GM08714 (cell line): ENCODE measurements at regions not wholly inside any gene's neighbourhood (a gene's known extent, or its start where the extent isn't known, plus 50 kb on each side); places are given as distances from the start of the nearest gene placed in this dataset.
"Not testable (repeated sequence)": the region's sequence is repeated elsewhere in the genome, so short reads cannot be mapped to it uniquely, and the experiment has no call there.

Experiments used
- H3K4me3 ChIP-seq: fragments of 200-500 bp; sonication (Bioruptor generic); 2 replicates; pipeline ENCODE4 v1.5.1; 2014; ENCODE audit warnings: mild to moderate bottlenecking, low read length, inconsistent platforms
- ZNF274 ChIP-seq: IDR thresholded peaks from 2 replicates; pipeline ENCODE4 v1.6.1; 2012; ENCODE audit warnings: mild to moderate bottlenecking, low read depth, low read length

GRCh38 chr12:46659032-46659650 is 166.7 kb downstream of the SLC38A4 start:
- no peak overlapping the region for H3K4me3 ChIP-seq
- no peak for TF ChIP-seq ZNF274

DNA sequence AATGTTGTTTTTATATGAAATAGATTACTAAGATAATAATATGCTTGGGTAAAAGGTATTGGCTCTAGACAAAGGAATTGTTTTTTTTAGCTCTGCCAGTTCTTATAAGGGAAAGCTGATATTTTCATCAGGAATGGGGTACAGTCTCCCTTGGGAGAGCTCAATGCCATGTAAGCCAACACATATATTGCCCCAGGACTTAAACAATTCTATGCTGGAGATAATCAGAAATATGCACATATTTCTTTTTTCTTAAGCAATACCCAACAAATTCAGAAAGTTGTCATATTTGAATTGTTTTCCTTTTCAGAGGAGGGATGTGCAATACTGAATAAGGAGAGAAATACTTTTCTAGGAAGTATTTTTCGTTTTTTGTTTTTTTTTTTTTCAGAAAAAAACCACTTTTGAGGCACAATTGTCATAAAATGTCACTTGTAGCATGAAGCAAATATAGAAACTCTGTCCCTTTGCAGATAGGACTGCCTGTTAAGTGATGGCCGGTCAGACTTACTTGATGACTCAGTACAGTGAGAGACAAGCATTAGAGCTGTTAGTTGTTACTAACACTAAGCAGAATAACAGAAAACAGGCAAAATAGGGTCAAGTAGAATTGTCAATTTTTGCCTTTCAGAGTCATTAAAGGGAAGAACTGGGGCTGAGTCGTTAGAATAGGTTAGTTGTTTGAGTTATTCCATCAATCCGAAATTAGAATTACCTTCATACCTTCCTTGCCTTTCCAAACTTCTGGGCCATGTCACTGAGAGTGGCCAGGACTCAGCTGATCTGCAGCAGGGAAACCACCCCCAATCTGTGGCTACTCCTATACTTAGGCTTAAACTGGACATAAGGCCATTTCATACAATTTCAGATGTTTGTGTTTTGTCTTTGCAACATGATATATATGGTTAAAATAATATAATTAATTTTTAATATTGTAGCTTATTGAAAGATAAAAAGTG is 168.1 kb downstream of the SLC38A4 start:
- no peak for TF ChIP-seq ZNF274
- no peak overlapping the region for H3K4me3 ChIP-seq

DNA sequence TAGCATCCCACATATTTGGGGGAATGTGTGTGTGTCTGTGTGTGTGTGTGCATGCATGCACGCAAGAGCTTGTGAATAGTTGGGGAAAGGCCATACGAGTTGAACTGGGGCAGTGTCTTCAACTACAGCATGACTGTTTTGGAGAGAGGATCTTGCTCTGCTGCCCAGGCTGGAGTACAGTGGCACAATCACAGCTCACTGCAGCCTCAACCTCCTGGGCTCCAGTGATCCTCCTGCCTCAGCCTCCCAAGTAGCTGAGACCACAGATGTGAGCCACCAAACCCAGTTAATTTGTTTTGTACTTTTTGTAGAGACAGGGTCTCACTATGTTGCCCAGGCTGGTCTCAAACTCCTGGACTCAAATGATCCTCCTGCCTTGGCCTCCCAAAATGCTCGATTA is 169.8 kb downstream of the SLC38A4 start:
- not testable (repeated sequence) for H3K4me3 ChIP-seq

DNA sequence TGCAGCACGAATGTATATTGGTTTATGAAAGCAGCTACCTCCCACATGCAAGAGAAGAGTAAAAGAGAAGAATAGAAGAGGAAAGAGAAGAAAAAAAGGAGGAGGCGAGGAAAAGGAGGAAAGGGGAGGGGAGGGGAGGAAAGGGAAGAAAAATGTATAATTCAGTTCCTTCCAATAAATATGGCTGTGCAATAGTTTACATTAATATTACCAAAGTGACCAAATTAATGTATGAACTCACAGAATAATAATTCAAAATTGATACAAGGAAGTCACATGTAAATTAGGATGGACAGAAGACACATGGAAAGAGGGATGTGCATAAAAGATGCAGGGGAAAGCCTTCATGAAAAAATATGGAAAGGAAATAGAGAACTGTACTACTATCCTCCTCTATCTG is 172.5 kb downstream of the SLC38A4 start:
- no peak for TF ChIP-seq ZNF274
- H3K4me3 ChIP-seq, result no peak overlapping the region

- no peak overlapping the region for H3K4me3 ChIP-seq
- TF ChIP-seq ZNF274, result no peak
Observed at GRCh38 chr12:46652692-46653091, 173.1 kb downstream of the SLC38A4 start.

GRCh38 chr12:46650688-46651087 is 175.1 kb downstream of the SLC38A4 start:
- no peak overlapping the region for H3K4me3 ChIP-seq
- no peak for TF ChIP-seq ZNF274

- TF ChIP-seq ZNF274, result no peak
- H3K4me3 ChIP-seq, result no peak overlapping the region
Observed at GRCh38 chr12:46649433-46649832, 176.4 kb downstream of the SLC38A4 start.

DNA sequence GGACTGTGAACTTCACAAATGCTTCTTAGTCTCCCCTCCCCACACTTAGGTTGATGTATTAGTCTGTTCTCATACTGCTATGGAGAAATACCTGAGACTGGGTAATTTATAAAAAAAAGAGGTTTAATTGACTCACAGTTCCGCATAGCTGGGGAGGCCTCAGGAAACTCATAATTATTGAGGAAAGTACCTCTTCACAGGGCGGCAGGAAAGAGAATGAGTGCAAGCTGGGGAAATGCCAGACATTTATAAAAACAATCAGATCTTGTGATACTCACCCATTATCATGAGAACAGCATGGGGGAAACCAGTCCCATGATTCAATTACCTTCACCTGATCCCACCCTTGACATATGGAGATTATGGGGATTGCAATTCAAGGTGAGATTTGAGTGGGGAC is 178.8 kb downstream of the SLC38A4 start:
- H3K4me3 ChIP-seq, result no peak overlapping the region
- TF ChIP-seq ZNF274, result no peak

DNA sequence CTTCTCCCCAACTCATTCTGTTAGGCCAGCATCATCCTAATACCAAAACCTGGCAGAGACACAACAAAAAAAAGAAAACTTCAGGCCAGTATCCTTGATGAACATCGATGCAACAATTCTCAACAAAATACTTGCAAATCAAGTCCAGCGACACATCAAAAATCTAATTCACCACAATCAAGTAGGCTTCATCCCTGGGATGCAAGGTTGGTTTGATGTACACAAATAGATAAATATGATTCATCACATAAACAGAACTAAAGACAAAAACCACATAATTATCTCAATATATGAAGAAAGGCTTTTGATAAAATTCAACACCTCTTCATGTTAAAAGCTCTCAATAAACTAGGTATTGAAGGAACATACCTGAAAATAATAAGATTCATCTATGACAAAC is 184.1 kb downstream of the SLC38A4 start:
- not testable (repeated sequence) for H3K4me3 ChIP-seq

DNA sequence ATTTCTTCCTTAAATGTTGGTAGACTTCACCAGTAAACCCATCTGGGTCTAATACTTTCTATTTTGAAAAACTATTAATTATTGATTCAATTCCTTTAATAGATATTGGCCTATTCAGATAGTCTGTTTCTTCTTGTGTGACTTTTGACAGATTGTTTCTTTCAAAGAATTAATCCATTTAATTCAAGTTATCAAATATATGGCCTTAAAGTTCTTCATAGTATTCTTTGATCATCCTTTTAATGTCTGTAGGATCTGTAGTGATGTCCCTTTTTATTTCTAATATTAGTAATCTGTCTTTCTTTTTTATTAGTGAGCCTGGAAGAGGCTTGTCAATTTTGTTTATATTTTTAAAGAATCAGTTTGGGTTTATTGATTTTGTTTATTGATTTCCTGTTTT is 190.0 kb downstream of the SLC38A4 start:
- no peak for TF ChIP-seq ZNF274
- no peak overlapping the region for H3K4me3 ChIP-seq

GRCh38 chr12:46629331-46630229 is 196.2 kb downstream of the SLC38A4 start:
- TF ChIP-seq ZNF274, result no peak

GRCh38 chr12:46628176-46628575 is 197.6 kb downstream of the SLC38A4 start:
- no peak for TF ChIP-seq ZNF274

More at GRCh38 chr12:46629331-46630229, 196.2 kb downstream of the SLC38A4 start:
- H3K4me3 ChIP-seq, result no peak overlapping the region

DNA sequence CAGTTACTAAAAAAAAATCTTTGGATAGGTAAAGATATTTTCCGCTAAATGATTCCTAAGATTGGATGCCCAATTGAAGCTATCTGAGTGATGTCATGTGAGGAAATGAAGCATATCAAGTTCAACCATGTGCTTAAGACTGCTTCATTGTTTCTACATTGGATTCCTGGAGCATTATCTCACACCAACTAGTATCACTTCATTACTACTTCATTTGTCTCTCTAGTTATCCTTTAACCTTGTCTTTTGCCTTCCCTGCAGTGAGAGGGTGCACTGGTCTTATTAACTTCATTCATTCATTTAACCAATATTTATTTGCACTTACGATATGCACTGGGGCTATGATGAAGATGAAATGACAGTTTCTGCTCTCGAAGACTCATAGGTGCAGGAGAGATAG is 198.1 kb downstream of the SLC38A4 start:
- no peak overlapping the region for H3K4me3 ChIP-seq
- TF ChIP-seq ZNF274, result no peak

More at GRCh38 chr12:46628176-46628575, 197.6 kb downstream of the SLC38A4 start:
- H3K4me3 ChIP-seq, result no peak overlapping the region

GRCh38 chr12:46619474-46619873 is 206.3 kb downstream of the SLC38A4 start:
- not testable (repeated sequence) for H3K4me3 ChIP-seq

DNA sequence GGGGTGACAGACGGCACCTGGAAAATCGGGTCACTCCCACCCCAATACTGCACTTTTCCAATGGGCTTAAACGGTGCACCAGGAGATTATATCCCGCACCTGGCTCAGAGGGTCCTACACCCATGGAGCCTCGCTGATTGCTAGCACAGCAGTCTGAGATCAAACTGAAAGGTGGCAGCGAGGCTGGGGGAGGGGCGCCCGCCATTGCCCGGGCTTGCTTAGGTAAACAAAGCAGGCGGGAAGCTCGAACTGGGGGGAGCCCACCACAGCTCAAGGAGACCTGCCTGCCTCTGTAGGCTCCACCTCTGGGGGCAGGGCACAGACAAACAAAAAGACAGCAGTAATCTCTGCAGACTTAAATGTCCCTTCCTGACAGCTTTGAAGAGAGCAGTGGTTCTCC is 208.1 kb downstream of the SLC38A4 start:
- H3K4me3 ChIP-seq, result not testable (repeated sequence)
